ENCODE measurements at regions not wholly inside any gene's neighbourhood (a gene's known extent, or its start where the extent isn't known, plus 50 kb on each side); places are given as distances from the start of the nearest gene placed in this dataset.

DNA sequence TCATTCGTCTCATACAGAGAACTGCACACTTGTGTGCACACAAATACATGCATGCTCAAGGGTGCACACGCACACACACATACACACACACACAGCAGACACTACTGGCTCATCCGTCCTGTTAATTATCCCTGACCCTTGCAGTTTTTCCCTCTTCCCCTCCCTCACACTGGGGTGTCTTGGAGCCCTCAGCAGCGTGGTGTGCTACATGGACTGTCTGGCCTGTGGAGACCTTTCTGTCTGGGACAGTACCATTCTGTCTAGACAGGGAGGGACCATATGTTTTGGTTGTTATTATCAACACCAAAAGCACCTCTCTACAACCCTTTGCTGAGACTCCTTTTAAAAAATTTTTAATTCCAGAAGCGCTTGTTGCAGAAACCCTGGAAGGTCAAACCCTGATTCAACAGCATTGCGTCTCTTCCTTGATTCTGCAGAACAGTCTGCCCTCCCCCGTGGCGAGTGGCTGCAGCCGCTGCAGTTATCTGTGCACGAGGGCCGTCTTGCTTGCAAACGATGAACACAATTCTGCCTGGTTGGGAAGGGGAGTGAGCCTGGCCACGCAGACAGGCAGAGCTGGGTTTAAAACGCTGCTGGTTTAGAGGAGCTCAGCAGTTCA lies 374.0 kb downstream of the IRS2 start:
- ChIA-PET CTCF (ENCODE audit: partially characterized antibody) (no interaction called here), POLR2A (ENCODE audit: partially characterized antibody) (no interaction called here)
- Mint-ChIP-seq H3K27ac (no peak overlapping the region), H3K4me3 (no peak overlapping the region), H3K4me1 (no peaks in the 10 kb centered on the region), H3K27me3 (peaks cover 0 to 15% of the 10 kb centered on the region in 2 donors), H3K9me3 (peaks cover 0 to 2% (median 0%) of the 10 kb centered on the region in 8 donors), H3K36me3 (no peaks in the 10 kb centered on the region)
- no peaks in the 10 kb centered on the region for H3K9me3 ChIP-seq (ENCODE audit: control insufficient read depth in 1 of 2, low read length in 2 of 2)
- no peaks in the 10 kb centered on the region for H3K4me1 ChIP-seq (ENCODE audit: insufficient read depth, low read length)
- H3K27ac ChIP-seq (ENCODE audit: low read depth, low read length) = no peak overlapping the region
- no peak for DNase-seq
- intact Hi-C loops (cut with micrococcal nuclease) = no loop called here
- no peaks in the 10 kb centered on the region for H3K36me3 ChIP-seq (ENCODE audit: insufficient read depth, low read length)
- no peaks in the 10 kb centered on the region for H3K27me3 ChIP-seq (ENCODE audit: insufficient read depth, low read length)
- H3K4me3 ChIP-seq (ENCODE audit: low read length in 2 of 2) = no peak overlapping the region

DNA sequence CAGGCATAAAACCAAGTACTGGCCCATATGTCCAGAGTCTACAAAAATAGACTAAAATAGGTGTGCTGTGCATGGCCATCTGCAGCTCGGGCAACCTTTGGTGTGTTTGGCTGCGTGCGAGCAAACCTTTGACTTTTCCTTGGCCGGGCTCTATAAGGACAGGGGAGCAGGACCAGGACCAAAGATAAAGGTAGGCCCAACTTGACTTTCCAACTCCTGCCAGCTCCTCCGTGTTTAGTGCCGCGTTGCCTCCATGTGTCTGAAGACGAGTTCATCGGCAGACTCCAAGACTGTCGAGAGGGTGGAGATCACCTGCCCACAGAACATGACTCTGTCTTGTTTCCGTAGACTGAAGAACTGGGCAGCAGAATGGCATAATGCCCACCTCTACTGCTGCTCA lies 375.5 kb downstream of the IRS2 start:
- H3K27me3 ChIP-seq (ENCODE audit: insufficient read depth, low read length) = no peaks in the 10 kb centered on the region
- no peak overlapping the region for H3K27ac ChIP-seq (ENCODE audit: low read depth, low read length)
- H3K36me3 ChIP-seq (ENCODE audit: insufficient read depth, low read length) = no peaks in the 10 kb centered on the region
- CTCF ChIA-PET (ENCODE audit: partially characterized antibody) = no interaction called here
- POLR2A ChIA-PET (ENCODE audit: partially characterized antibody) = no interaction called here
- Mint-ChIP-seq H3K27ac (no peak overlapping the region), H3K4me3 (no peak overlapping the region), H3K9me3 (peaks cover 0 to 3% (median 0%) of the 10 kb centered on the region in 8 donors), H3K4me1 (no peaks in the 10 kb centered on the region), H3K36me3 (no peaks in the 10 kb centered on the region), H3K27me3 (peaks cover 0 to 13% of the 10 kb centered on the region in 2 donors)
- H3K4me1 ChIP-seq (ENCODE audit: insufficient read depth, low read length) = no peaks in the 10 kb centered on the region
- no peak overlapping the region for H3K4me3 ChIP-seq (ENCODE audit: low read length in 2 of 2)
- intact Hi-C loops (cut with micrococcal nuclease) = no loop called here
- DNase-seq = no peak
- H3K9me3 ChIP-seq (ENCODE audit: control insufficient read depth in 1 of 2, low read length in 2 of 2) = no peaks in the 10 kb centered on the region

DNA sequence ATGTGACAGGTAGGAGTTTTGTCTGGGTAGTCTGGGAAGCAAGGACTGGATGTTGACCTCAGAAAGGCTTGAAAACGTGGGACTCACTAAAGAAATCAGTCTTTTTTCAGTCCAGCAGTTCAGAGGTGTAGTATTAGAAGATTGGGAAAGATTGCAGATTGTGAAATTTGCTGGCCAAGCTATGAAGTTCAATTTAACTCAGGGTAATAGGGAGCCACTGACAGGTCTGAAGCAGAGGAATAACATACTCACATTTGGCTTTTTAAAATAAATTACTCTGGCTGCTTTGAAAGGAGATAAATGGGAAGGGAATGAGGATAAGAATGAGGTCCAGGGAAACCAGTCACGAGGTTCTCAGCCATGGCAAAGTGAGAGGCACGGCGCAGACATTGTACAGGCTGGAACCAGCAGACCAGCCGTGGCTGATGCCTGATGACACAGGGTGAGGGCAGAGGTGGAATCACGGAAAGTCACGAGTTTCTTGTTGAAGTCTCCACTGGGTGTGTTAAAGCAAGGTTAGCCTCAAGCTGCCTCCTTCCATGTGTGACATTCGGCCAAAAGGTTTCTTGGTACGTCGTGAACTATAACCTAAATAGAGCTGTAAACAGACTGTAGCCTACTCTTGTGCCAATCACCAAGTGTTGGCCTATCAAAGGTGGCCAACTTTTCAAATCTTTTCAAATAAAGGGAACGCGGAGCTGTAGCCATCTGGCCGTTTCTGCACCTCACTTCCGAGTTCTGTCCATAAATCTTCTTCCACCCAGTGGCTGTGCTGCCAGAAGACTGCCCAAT lies 377.6 kb downstream of the IRS2 start:
- no peak overlapping the region for H3K27ac ChIP-seq (ENCODE audit: low read depth, low read length)
- ChIA-PET CTCF (ENCODE audit: partially characterized antibody) (no interaction called here), POLR2A (ENCODE audit: partially characterized antibody) (no interaction called here)
- H3K4me3 ChIP-seq (ENCODE audit: low read length in 2 of 2) = no peak overlapping the region
- no peak for DNase-seq
- H3K4me1 ChIP-seq (ENCODE audit: insufficient read depth, low read length) = no peaks in the 10 kb centered on the region
- H3K27me3 Mint-ChIP-seq = peaks cover 0 to 13% of the 10 kb centered on the region in 2 donors
- no peaks in the 10 kb centered on the region for H3K27me3 ChIP-seq (ENCODE audit: insufficient read depth, low read length)
- no peak overlapping the region for H3K4me3 Mint-ChIP-seq
- H3K9me3 ChIP-seq (ENCODE audit: control insufficient read depth in 1 of 2, low read length in 2 of 2) = no peaks in the 10 kb centered on the region
- no peaks in the 10 kb centered on the region for H3K4me1 Mint-ChIP-seq
- intact Hi-C loops (cut with micrococcal nuclease) = no loop called here
- H3K36me3 ChIP-seq (ENCODE audit: insufficient read depth, low read length) = no peaks in the 10 kb centered on the region
- H3K27ac Mint-ChIP-seq = no peak overlapping the region
- peaks cover 0 to 7% (median 0%) of the 10 kb centered on the region in 8 donors for H3K9me3 Mint-ChIP-seq
- no peaks in the 10 kb centered on the region for H3K36me3 Mint-ChIP-seq

DNA sequence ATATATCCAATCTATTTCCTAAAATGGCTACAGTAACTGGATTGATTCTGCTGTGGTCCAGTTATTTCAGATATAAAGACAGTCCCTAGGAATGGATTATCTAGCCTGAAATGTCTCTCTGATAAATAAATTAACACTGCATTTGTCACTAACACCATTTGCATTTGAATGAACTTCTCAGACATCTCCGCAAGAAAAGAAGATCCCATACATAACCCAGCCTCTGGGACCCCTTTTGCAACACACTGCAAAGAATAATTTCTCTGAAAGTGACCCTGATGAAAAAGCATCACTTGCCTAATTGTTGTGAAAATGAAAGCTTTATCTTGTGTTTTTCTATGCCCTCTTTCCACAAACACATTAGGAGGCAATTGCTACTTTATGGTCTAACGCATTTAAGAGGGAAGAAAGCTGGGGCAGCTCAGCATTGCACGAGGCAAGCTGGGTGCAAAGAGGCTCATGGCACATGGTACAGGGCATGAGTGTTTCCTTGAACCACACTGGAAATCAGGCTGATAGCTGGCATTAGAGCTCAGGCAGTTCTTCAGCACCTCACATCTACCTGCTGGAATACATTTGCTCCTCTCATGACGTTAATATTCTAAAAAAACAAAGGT lies 379.9 kb downstream of the IRS2 start:
- H3K36me3 Mint-ChIP-seq = no peaks in the 10 kb centered on the region
- H3K4me1 ChIP-seq (ENCODE audit: insufficient read depth, low read length) = no peaks in the 10 kb centered on the region
- H3K4me3 ChIP-seq (ENCODE audit: low read length in 2 of 2) = no peak overlapping the region
- no peak for DNase-seq
- POLR2A ChIA-PET (ENCODE audit: partially characterized antibody) = no interaction called here
- H3K27ac ChIP-seq (ENCODE audit: low read depth, low read length) = no peak overlapping the region
- H3K9me3 ChIP-seq (ENCODE audit: control insufficient read depth in 1 of 2, low read length in 2 of 2) = no peaks in the 10 kb centered on the region
- H3K4me3 Mint-ChIP-seq = no peak overlapping the region
- no peaks in the 10 kb centered on the region for H3K4me1 Mint-ChIP-seq
- H3K9me3 Mint-ChIP-seq = peaks cover 0 to 7% (median 0%) of the 10 kb centered on the region in 8 donors
- H3K27ac Mint-ChIP-seq = no peak overlapping the region
- no peaks in the 10 kb centered on the region for H3K36me3 ChIP-seq (ENCODE audit: insufficient read depth, low read length)
- intact Hi-C loops (cut with micrococcal nuclease) = no loop called here
- H3K27me3 Mint-ChIP-seq = peaks cover 4 to 13% of the 10 kb centered on the region in 2 donors
- H3K27me3 ChIP-seq (ENCODE audit: insufficient read depth, low read length) = no peaks in the 10 kb centered on the region
- CTCF ChIA-PET (ENCODE audit: partially characterized antibody) = no interaction called here

DNA sequence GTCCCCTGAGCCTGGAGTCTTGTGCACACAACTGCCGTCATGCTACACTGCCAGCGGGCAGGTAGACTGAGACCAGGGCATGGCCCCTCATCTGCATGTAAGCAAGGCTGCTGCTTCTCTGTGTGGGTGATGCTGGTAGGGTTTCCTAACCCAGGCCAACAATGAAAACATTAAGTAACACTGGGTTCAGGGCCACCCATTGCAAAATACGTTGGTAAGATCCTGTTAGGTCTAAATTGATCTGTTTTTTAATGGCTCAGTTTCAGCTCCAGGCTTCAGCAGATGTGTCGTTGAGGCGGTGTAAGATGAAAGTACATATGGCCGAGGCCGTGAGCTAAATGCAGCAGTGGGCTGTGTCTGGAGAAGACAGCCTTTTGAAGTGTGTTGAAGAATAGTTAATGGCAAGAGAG lies 383.4 kb downstream of the IRS2 start:
- Histone ChIP-seq H3K4me1 (ENCODE audit: insufficient read depth, low read length) (no peaks in the 10 kb centered on the region), H3K4me3 (ENCODE audit: low read length in 2 of 2) (no peak overlapping the region), H3K36me3 (ENCODE audit: insufficient read depth, low read length) (no peaks in the 10 kb centered on the region), H3K27ac (ENCODE audit: low read depth, low read length) (no peak overlapping the region), H3K9me3 (ENCODE audit: control insufficient read depth in 1 of 2, low read length in 2 of 2) (no peaks in the 10 kb centered on the region), H3K27me3 (ENCODE audit: insufficient read depth, low read length) (no peaks in the 10 kb centered on the region)
- Mint-ChIP-seq H3K4me1 (no peaks in the 10 kb centered on the region), H3K27ac (no peak overlapping the region), H3K27me3 (peaks cover 3 to 9% of the 10 kb centered on the region in 2 donors), H3K9me3 (peaks cover 0 to 7% (median 0%) of the 10 kb centered on the region in 8 donors), H3K36me3 (no peaks in the 10 kb centered on the region), H3K4me3 (no peak overlapping the region)
- CTCF ChIA-PET (ENCODE audit: partially characterized antibody) = interaction anchor here (0.5 kb wide), 1 partner anchor 334 kb away, joined by 3 read pairs; no protein-coding TSS in a partner anchor
- intact Hi-C loops (cut with micrococcal nuclease) = no loop called here
- DNase-seq = no peak
- POLR2A ChIA-PET (ENCODE audit: partially characterized antibody) = no interaction called here

DNA sequence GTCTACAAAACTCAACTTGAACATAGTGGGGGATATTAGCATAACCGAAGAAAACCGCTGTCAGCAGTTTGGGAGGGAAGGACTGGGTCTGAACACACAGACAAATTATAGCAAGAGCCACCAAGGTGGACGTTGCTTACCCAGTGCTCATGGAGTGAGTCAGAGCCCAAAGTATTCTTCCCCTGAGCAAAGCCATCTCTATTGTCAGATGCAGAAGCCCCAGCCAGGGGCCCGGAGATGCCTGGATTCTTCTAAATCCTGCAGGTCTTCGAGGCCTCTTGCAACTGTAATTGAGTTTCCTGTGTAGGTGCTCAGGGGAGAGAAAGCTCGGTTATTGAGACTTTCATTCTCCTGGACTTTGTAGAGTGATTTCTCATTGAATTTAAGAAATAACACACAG lies 384.5 kb downstream of the IRS2 start:
- DNase-seq = no peak
- H3K27ac ChIP-seq (ENCODE audit: low read depth, low read length) = no peak overlapping the region
- no peaks in the 10 kb centered on the region for H3K4me1 ChIP-seq (ENCODE audit: insufficient read depth, low read length)
- no peaks in the 10 kb centered on the region for H3K9me3 ChIP-seq (ENCODE audit: control insufficient read depth in 1 of 2, low read length in 2 of 2)
- Mint-ChIP-seq H3K9me3 (peaks cover 0 to 7% (median 0%) of the 10 kb centered on the region in 8 donors), H3K27me3 (peaks cover 3 to 9% of the 10 kb centered on the region in 2 donors), H3K27ac (no peak overlapping the region), H3K36me3 (no peaks in the 10 kb centered on the region), H3K4me1 (no peaks in the 10 kb centered on the region), H3K4me3 (no peak overlapping the region)
- intact Hi-C loops (cut with micrococcal nuclease) = no loop called here
- H3K27me3 ChIP-seq (ENCODE audit: insufficient read depth, low read length) = no peaks in the 10 kb centered on the region
- no peaks in the 10 kb centered on the region for H3K36me3 ChIP-seq (ENCODE audit: insufficient read depth, low read length)
- no peak overlapping the region for H3K4me3 ChIP-seq (ENCODE audit: low read length in 2 of 2)
- ChIA-PET POLR2A (ENCODE audit: partially characterized antibody) (no interaction called here), CTCF (ENCODE audit: partially characterized antibody) (no interaction called here)

DNA sequence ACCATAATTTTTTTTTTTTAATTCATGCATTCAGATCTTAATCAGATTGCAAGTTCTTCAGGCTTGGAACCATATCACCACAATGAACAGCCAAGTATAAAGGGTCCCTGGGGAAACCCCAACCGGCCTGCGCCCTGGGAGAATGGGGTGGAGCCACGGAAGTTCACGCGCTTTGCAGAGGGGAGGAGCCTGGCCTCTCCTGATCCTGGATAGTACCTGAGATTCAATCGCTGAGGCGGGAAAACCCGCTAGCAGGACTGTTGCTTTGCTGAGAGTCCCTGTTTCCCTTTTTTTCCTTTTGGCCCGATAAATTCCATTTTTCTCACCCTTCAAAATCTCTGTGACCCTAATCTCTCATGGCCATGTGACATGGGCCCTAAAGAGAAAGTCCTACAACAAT lies 385.1 kb downstream of the IRS2 start:
- no peaks in the 10 kb centered on the region for H3K9me3 ChIP-seq (ENCODE audit: control insufficient read depth in 1 of 2, low read length in 2 of 2)
- H3K4me3 Mint-ChIP-seq = no peak overlapping the region
- peaks cover 3 to 9% of the 10 kb centered on the region in 2 donors for H3K27me3 Mint-ChIP-seq
- H3K36me3 ChIP-seq (ENCODE audit: insufficient read depth, low read length) = no peaks in the 10 kb centered on the region
- no peak overlapping the region for H3K4me3 ChIP-seq (ENCODE audit: low read length in 2 of 2)
- no peaks in the 10 kb centered on the region for H3K4me1 Mint-ChIP-seq
- peaks cover 0 to 7% (median 0%) of the 10 kb centered on the region in 8 donors for H3K9me3 Mint-ChIP-seq
- no peaks in the 10 kb centered on the region for H3K4me1 ChIP-seq (ENCODE audit: insufficient read depth, low read length)
- H3K27ac ChIP-seq (ENCODE audit: low read depth, low read length) = no peak overlapping the region
- no peaks in the 10 kb centered on the region for H3K36me3 Mint-ChIP-seq
- CTCF ChIA-PET (ENCODE audit: partially characterized antibody) = no interaction called here
- POLR2A ChIA-PET (ENCODE audit: partially characterized antibody) = no interaction called here
- intact Hi-C loops (cut with micrococcal nuclease) = no loop called here
- no peak for DNase-seq
- H3K27ac Mint-ChIP-seq = no peak overlapping the region
- no peaks in the 10 kb centered on the region for H3K27me3 ChIP-seq (ENCODE audit: insufficient read depth, low read length)

All from CD4-positive, alpha-beta memory T cell (primary cell).